ENCODE measurements at regions not wholly inside any gene's neighbourhood (a gene's known extent, or its start where the extent isn't known, plus 50 kb on each side); places are given as distances from the start of the nearest gene placed in this dataset.

- no peak overlapping the region for H3K9ac ChIP-seq (ENCODE audit: low read length)
- no peaks in the 10 kb centered on the region for H3K9me3 ChIP-seq (ENCODE audit: control insufficient read depth, low read length)
- H3K4me3 ChIP-seq (ENCODE audit: low read length) = no peak overlapping the region
- H3K27me3 ChIP-seq (ENCODE audit: control insufficient read depth, insufficient read depth, low read length) = no peaks in the 10 kb centered on the region
- peaks cover 9% of the 10 kb centered on the region for H3K4me1 ChIP-seq (ENCODE audit: control insufficient read depth, insufficient read depth, low read length)
- H3K36me3 ChIP-seq (ENCODE audit: control insufficient read depth, insufficient read depth, low read length) = no peaks in the 10 kb centered on the region
Measured at GRCh38 chr17:72296456-72296855, 175.6 kb downstream of the SOX9 start.

- no peaks in the 10 kb centered on the region for H3K27me3 ChIP-seq (ENCODE audit: control insufficient read depth, insufficient read depth, low read length)
- peaks cover 9% of the 10 kb centered on the region for H3K4me1 ChIP-seq (ENCODE audit: control insufficient read depth, insufficient read depth, low read length)
- no peaks in the 10 kb centered on the region for H3K9me3 ChIP-seq (ENCODE audit: control insufficient read depth, low read length)
Measured at GRCh38 chr17:72297326-72298115, 176.7 kb downstream of the SOX9 start.

GRCh38 chr17:72299100-72299499, 178.3 kb downstream of the SOX9 start:
- Histone ChIP-seq H3K4me3 (ENCODE audit: low read length) (no peak overlapping the region), H3K9me3 (ENCODE audit: control insufficient read depth, low read length) (no peaks in the 10 kb centered on the region), H3K4me1 (ENCODE audit: control insufficient read depth, insufficient read depth, low read length) (peaks cover 9% of the 10 kb centered on the region), H3K27me3 (ENCODE audit: control insufficient read depth, insufficient read depth, low read length) (no peaks in the 10 kb centered on the region), H3K36me3 (ENCODE audit: control insufficient read depth, insufficient read depth, low read length) (no peaks in the 10 kb centered on the region), H3K9ac (ENCODE audit: low read length) (no peak overlapping the region)

More at GRCh38 chr17:72297326-72298115, 176.7 kb downstream of the SOX9 start:
- no peak overlapping the region for H3K9ac ChIP-seq (ENCODE audit: low read length)
- H3K4me3 ChIP-seq (ENCODE audit: low read length) = no peak overlapping the region
- no peaks in the 10 kb centered on the region for H3K36me3 ChIP-seq (ENCODE audit: control insufficient read depth, insufficient read depth, low read length)

GRCh38 chr17:72299592-72299991, 178.8 kb downstream of the SOX9 start:
- Histone ChIP-seq H3K9ac (ENCODE audit: low read length) (no peak overlapping the region), H3K27me3 (ENCODE audit: control insufficient read depth, insufficient read depth, low read length) (no peaks in the 10 kb centered on the region), H3K4me3 (ENCODE audit: low read length) (no peak overlapping the region), H3K9me3 (ENCODE audit: control insufficient read depth, low read length) (no peaks in the 10 kb centered on the region), H3K4me1 (ENCODE audit: control insufficient read depth, insufficient read depth, low read length) (peaks cover 9% of the 10 kb centered on the region), H3K36me3 (ENCODE audit: control insufficient read depth, insufficient read depth, low read length) (no peaks in the 10 kb centered on the region)

- Histone ChIP-seq H3K27me3 (ENCODE audit: control insufficient read depth, insufficient read depth, low read length) (no peaks in the 10 kb centered on the region), H3K4me3 (ENCODE audit: low read length) (no peak overlapping the region), H3K9me3 (ENCODE audit: control insufficient read depth, low read length) (no peaks in the 10 kb centered on the region), H3K36me3 (ENCODE audit: control insufficient read depth, insufficient read depth, low read length) (no peaks in the 10 kb centered on the region), H3K4me1 (ENCODE audit: control insufficient read depth, insufficient read depth, low read length) (peaks cover 9% of the 10 kb centered on the region), H3K9ac (ENCODE audit: low read length) (no peak overlapping the region)
Measured at GRCh38 chr17:72301887-72302286, 181.1 kb downstream of the SOX9 start.

GRCh38 chr17:72302735-72303134, 181.9 kb downstream of the SOX9 start:
- Histone ChIP-seq H3K4me1 (ENCODE audit: control insufficient read depth, insufficient read depth, low read length) (peaks cover 2% of the 10 kb centered on the region), H3K9me3 (ENCODE audit: control insufficient read depth, low read length) (no peaks in the 10 kb centered on the region), H3K36me3 (ENCODE audit: control insufficient read depth, insufficient read depth, low read length) (no peaks in the 10 kb centered on the region), H3K9ac (ENCODE audit: low read length) (no peak overlapping the region), H3K4me3 (ENCODE audit: low read length) (no peak overlapping the region), H3K27me3 (ENCODE audit: control insufficient read depth, insufficient read depth, low read length) (no peaks in the 10 kb centered on the region)

- H3K9ac ChIP-seq (ENCODE audit: low read length) = no peak overlapping the region
- no peaks in the 10 kb centered on the region for H3K36me3 ChIP-seq (ENCODE audit: control insufficient read depth, insufficient read depth, low read length)
- no peaks in the 10 kb centered on the region for H3K4me1 ChIP-seq (ENCODE audit: control insufficient read depth, insufficient read depth, low read length)
- H3K27me3 ChIP-seq (ENCODE audit: control insufficient read depth, insufficient read depth, low read length) = no peaks in the 10 kb centered on the region
- no peaks in the 10 kb centered on the region for H3K9me3 ChIP-seq (ENCODE audit: control insufficient read depth, low read length)
- no peak overlapping the region for H3K4me3 ChIP-seq (ENCODE audit: low read length)
Measured at GRCh38 chr17:72303787-72304733, 183.2 kb downstream of the SOX9 start.

- no peaks in the 10 kb centered on the region for H3K4me1 ChIP-seq (ENCODE audit: control insufficient read depth, insufficient read depth, low read length)
- H3K27me3 ChIP-seq (ENCODE audit: control insufficient read depth, insufficient read depth, low read length) = no peaks in the 10 kb centered on the region
- H3K4me3 ChIP-seq (ENCODE audit: low read length) = no peak overlapping the region
- H3K9me3 ChIP-seq (ENCODE audit: control insufficient read depth, low read length) = no peaks in the 10 kb centered on the region
- H3K9ac ChIP-seq (ENCODE audit: low read length) = no peak overlapping the region
- no peaks in the 10 kb centered on the region for H3K36me3 ChIP-seq (ENCODE audit: control insufficient read depth, insufficient read depth, low read length)
Measured at GRCh38 chr17:72304859-72305258, 184.0 kb downstream of the SOX9 start.

- H3K36me3 ChIP-seq (ENCODE audit: control insufficient read depth, insufficient read depth, low read length) = no peaks in the 10 kb centered on the region
- no peak overlapping the region for H3K9ac ChIP-seq (ENCODE audit: low read length)
- H3K4me1 ChIP-seq (ENCODE audit: control insufficient read depth, insufficient read depth, low read length) = no peaks in the 10 kb centered on the region
- H3K9me3 ChIP-seq (ENCODE audit: control insufficient read depth, low read length) = no peaks in the 10 kb centered on the region
- no peak overlapping the region for H3K4me3 ChIP-seq (ENCODE audit: low read length)
- no peaks in the 10 kb centered on the region for H3K27me3 ChIP-seq (ENCODE audit: control insufficient read depth, insufficient read depth, low read length)
Measured at GRCh38 chr17:72305472-72305871, 184.7 kb downstream of the SOX9 start.

- Histone ChIP-seq H3K9me3 (ENCODE audit: control insufficient read depth, low read length) (no peaks in the 10 kb centered on the region), H3K27me3 (ENCODE audit: control insufficient read depth, insufficient read depth, low read length) (no peaks in the 10 kb centered on the region), H3K36me3 (ENCODE audit: control insufficient read depth, insufficient read depth, low read length) (no peaks in the 10 kb centered on the region), H3K9ac (ENCODE audit: low read length) (no peak overlapping the region), H3K4me3 (ENCODE audit: low read length) (no peak overlapping the region), H3K4me1 (ENCODE audit: control insufficient read depth, insufficient read depth, low read length) (no peaks in the 10 kb centered on the region)
Measured at GRCh38 chr17:72306037-72306436, 185.2 kb downstream of the SOX9 start.

GRCh38 chr17:72307836-72308235, 187.0 kb downstream of the SOX9 start:
- Histone ChIP-seq H3K9ac (ENCODE audit: low read length) (no peak overlapping the region), H3K27me3 (ENCODE audit: control insufficient read depth, insufficient read depth, low read length) (no peaks in the 10 kb centered on the region), H3K4me1 (ENCODE audit: control insufficient read depth, insufficient read depth, low read length) (no peaks in the 10 kb centered on the region), H3K36me3 (ENCODE audit: control insufficient read depth, insufficient read depth, low read length) (no peaks in the 10 kb centered on the region), H3K4me3 (ENCODE audit: low read length) (no peak overlapping the region), H3K9me3 (ENCODE audit: control insufficient read depth, low read length) (no peaks in the 10 kb centered on the region)

GRCh38 chr17:72308744-72309385, 188.0 kb downstream of the SOX9 start:
- H3K4me1 ChIP-seq (ENCODE audit: control insufficient read depth, insufficient read depth, low read length) = no peaks in the 10 kb centered on the region
- no peaks in the 10 kb centered on the region for H3K27me3 ChIP-seq (ENCODE audit: control insufficient read depth, insufficient read depth, low read length)
- H3K36me3 ChIP-seq (ENCODE audit: control insufficient read depth, insufficient read depth, low read length) = no peaks in the 10 kb centered on the region
- H3K9ac ChIP-seq (ENCODE audit: low read length) = no peak overlapping the region
- no peak overlapping the region for H3K4me3 ChIP-seq (ENCODE audit: low read length)
- H3K9me3 ChIP-seq (ENCODE audit: control insufficient read depth, low read length) = no peaks in the 10 kb centered on the region
